ENCODE measurements at regions not wholly inside any gene's neighbourhood (a gene's known extent, or its start where the extent isn't known, plus 50 kb on each side); places are given as distances from the start of the nearest gene placed in this dataset.
"Not testable (repeated sequence)": the region's sequence is repeated elsewhere in the genome, so short reads cannot be mapped to it uniquely, and the experiment has no call there.

DNA sequence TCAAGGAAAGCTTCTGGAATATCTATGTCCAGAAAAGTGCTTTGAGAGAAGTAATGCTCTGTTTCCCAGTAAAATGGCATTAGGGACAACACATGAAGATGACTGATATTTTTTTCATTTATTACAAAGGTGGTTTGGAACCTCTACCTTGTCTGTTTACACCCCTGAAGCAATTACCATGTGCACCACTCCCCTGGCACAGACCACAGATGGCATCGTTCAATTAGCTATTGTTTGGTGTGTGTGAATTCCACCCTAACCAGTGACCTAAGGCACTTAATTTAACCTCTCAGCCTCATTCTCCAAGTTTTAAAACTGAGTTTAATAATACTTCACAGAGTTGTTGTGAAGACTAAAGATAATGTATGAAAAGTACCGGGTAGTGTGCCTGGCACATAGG lies 127.6 kb upstream of the BMAL1 start:
- no peaks in the 10 kb centered on the region for H3K36me3 ChIP-seq
- H3K4me3 ChIP-seq, result no peak overlapping the region
- H3K27ac ChIP-seq, result peak overlapping the region; percentile 24
- H3K9me3 ChIP-seq, result no peaks in the 10 kb centered on the region
- no peak for DNase-seq (ENCODE audit: low spot score in 2 of 2)
- no peaks in the 10 kb centered on the region for H3K4me1 ChIP-seq
- peaks cover 3% of the 10 kb centered on the region for H3K27me3 ChIP-seq
- TF ChIP-seq, protein P1, sequence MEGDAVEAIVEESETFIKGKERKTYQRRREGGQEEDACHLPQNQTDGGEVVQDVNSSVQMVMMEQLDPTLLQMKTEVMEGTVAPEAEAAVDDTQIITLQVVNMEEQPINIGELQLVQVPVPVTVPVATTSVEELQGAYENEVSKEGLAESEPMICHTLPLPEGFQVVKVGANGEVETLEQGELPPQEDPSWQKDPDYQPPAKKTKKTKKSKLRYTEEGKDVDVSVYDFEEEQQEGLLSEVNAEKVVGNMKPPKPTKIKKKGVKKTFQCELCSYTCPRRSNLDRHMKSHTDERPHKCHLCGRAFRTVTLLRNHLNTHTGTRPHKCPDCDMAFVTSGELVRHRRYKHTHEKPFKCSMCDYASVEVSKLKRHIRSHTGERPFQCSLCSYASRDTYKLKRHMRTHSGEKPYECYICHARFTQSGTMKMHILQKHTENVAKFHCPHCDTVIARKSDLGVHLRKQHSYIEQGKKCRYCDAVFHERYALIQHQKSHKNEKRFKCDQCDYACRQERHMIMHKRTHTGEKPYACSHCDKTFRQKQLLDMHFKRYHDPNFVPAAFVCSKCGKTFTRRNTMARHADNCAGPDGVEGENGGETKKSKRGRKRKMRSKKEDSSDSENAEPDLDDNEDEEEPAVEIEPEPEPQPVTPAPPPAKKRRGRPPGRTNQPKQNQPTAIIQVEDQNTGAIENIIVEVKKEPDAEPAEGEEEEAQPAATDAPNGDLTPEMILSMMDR (IDR thresholded peaks at IDR 0.05), result no peak
- TF ChIP-seq POLR2AphosphoS5 (IDR thresholded peaks at IDR 0.05) (no peak), EP300 (IDR thresholded peaks at IDR 0.05) (no peak)
- 35% methylated on average over 2 of the region's 2 CpGs for WGBS

DNA sequence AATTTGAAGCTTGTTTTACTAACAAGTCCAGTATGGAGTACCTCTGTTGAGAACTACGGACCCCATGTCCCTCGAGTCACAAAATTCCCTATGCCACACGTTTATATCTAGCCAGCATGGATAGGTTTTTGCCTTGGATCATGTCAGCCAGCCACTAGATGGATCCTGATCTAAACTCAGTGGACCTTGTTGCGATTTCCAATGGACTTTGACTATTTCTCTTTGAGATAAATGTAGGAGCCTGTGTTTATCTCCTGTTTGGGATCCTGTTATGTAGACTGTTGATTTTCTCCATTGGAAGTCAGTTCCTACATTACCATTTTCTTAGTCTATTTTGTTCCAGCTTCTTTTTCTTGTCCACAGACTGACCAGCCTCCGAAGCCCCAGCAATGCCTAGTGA lies 127.1 kb upstream of the BMAL1 start:
- Histone ChIP-seq H3K4me1 (no peaks in the 10 kb centered on the region), H3K27ac (no peak overlapping the region), H3K9me3 (no peaks in the 10 kb centered on the region), H3K4me3 (no peak overlapping the region), H3K36me3 (no peaks in the 10 kb centered on the region), H3K27me3 (peaks cover 3% of the 10 kb centered on the region)
- WGBS, result 82% methylated on average over 5 of the region's 5 CpGs
- no peak for DNase-seq (ENCODE audit: low spot score in 2 of 2)
- TF ChIP-seq, protein P1 (IDR thresholded peaks at IDR 0.05), result no peak
- TF ChIP-seq POLR2A (IDR thresholded peaks at IDR 0.05) (no peak), EP300 (IDR thresholded peaks at IDR 0.05) (no peak), POLR2AphosphoS5 (IDR thresholded peaks at IDR 0.05) (no peak)

DNA sequence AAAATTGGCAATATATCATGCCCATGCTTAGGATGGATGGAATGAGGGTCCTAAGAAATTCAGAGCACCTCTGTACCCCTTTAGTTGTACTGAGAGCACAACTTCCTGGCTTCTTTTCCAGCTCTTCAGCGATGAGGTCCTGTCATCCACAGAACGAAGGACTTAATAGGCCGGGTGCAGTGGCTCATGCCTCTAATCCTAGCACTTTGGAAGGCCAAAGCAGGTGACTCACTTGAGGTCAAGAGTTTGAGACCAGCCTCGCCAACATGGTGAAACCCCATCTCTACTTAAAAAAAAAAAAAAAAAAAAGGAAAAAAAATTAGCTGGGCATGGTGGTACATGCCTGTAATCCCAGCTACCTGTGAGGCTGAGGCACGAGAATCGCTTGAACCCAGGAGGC lies 125.3 kb upstream of the BMAL1 start:
- Histone ChIP-seq H3K4me1 (no peaks in the 10 kb centered on the region), H3K27ac (no peak overlapping the region), H3K27me3 (peaks cover 3% of the 10 kb centered on the region), H3K9me3 (no peaks in the 10 kb centered on the region), H3K4me3 (no peak overlapping the region), H3K36me3 (no peaks in the 10 kb centered on the region)
- TF ChIP-seq, protein P1 (IDR thresholded peaks at IDR 0.05), result no peak
- WGBS, result 81% methylated on average over 6 of the region's 6 CpGs
- DNase-seq (ENCODE audit: low spot score in 2 of 2), result no peak

DNA sequence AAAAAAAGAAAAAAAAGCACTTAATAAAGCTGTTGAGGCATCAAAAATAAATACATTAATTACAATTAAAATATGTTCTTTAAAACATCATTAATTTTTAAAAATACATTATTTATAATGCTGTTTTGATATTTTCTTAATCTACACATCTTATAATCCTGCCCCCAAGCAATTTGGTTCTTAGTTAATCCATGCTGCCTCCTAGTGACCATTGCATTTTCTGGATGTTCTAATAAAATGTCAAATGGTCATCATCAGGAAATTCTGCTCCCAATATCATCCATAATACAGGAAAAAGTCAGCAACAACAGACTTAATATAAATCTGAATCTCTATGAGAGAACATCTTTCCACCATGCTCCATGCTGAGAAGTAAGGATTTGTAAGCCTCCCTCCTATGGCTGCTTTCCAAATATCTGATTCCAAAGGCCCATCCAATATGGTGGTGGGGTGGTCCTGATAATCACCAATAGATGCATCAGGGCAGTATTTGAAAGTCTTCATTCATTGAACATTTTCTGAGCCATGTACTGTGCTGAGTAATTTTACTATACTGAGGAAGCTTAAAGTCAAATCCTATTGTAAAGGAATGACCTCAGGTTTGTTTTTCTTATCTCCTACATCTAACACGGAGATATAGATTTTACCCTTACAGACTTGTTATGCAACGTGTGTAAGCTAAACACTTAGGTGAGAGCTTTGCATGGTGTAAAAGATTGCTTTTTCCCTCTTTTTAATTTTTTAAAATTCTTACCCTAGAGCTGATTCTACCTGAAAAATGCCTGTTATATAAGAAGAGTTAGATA lies 124.7 kb upstream of the BMAL1 start:
- TF ChIP-seq POLR2A (IDR thresholded peaks at IDR 0.05), result no peak
- no peak for TF ChIP-seq EP300 (IDR thresholded peaks at IDR 0.05)
- TF ChIP-seq POLR2AphosphoS5 (IDR thresholded peaks at IDR 0.05), result no peak
- TF ChIP-seq, protein P1 (IDR thresholded peaks at IDR 0.05), result no peak
- DNase-seq (ENCODE audit: low spot score in 2 of 2), result no peak
- H3K4me1 ChIP-seq, result no peaks in the 10 kb centered on the region
- no peak overlapping the region for H3K4me3 ChIP-seq
- H3K36me3 ChIP-seq, result no peaks in the 10 kb centered on the region
- H3K27ac ChIP-seq, result no peak overlapping the region
- WGBS, result 20% methylated on average over 2 of the region's 2 CpGs
- H3K27me3 ChIP-seq, result peaks cover 3% of the 10 kb centered on the region
- no peaks in the 10 kb centered on the region for H3K9me3 ChIP-seq

DNA sequence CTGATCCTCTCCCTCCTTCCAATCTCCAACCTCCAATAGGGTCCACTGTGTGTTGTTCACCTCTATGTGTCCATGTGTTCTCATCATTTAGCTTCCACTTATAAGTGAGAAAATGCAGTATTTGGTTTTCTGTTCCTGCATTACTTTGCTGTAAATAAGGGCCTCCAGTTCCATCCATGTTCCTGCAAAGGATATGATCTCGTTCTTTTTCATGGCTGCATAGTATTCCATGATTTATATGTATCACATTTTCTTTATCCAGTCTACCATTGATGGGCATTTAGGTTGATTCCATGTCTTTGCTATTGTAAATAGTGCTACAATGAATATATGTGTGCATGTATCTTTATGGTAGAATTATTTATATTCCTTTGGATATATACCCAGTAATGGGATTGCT lies 123.2 kb upstream of the BMAL1 start:
- not testable (repeated sequence) for H3K27me3 ChIP-seq; H3K27ac ChIP-seq; H3K36me3 ChIP-seq; H3K4me1 ChIP-seq; DNase-seq (ENCODE audit: low spot score in 2 of 2); H3K9me3 ChIP-seq; H3K4me3 ChIP-seq
- 89% methylated on average over 1 of the region's 1 CpG for WGBS

DNA sequence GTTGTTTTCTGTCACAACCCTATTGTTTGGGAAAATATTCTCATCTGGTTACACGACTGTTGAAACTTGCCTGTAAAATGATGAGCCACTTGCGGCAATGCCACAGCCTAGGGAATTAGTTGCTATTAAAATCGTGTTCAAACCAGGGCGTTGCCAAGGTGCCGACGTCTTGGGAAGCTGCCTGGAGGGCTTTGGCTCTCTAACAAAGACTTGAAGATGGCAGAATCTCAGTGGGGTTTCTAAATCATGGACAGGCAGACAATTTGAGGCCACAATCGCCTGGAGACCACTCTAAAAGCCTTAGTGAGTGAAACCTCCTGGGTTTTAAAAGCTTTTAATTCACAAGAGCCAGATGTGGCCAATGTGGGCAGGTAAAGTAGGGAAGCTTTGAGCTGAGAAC lies 117.2 kb upstream of the BMAL1 start:
- TF ChIP-seq EP300 (IDR thresholded peaks at IDR 0.05) (no peak), POLR2AphosphoS5 (IDR thresholded peaks at IDR 0.05) (no peak), POLR2A (IDR thresholded peaks at IDR 0.05) (no peak)
- TF ChIP-seq, protein P1 (IDR thresholded peaks at IDR 0.05), result no peak
- no peaks in the 10 kb centered on the region for H3K27me3 ChIP-seq
- H3K36me3 ChIP-seq, result no peaks in the 10 kb centered on the region
- H3K4me3 ChIP-seq, result no peak overlapping the region
- no peaks in the 10 kb centered on the region for H3K9me3 ChIP-seq
- peaks cover 24% of the 10 kb centered on the region for H3K4me1 ChIP-seq
- peak overlapping the region; percentile 85 for H3K27ac ChIP-seq
- 31% methylated on average over 7 of the region's 7 CpGs for WGBS
- DNase-seq (ENCODE audit: low spot score in 2 of 2), result no peak
